SKM-1 treated with dmso at 0.1 percent for 144 hours (cell line): ENCODE measurements at regions not wholly inside any gene's neighbourhood (a gene's known extent, or its start where the extent isn't known, plus 50 kb on each side); places are given as distances from the start of the nearest gene placed in this dataset.

Experiments used
- DNase-seq: peaks from one replicate; lab custom pipeline; 2025; ENCODE audit not compliant: unreplicated experiment; lab: John Stamatoyannopoulos, UW

DNA sequence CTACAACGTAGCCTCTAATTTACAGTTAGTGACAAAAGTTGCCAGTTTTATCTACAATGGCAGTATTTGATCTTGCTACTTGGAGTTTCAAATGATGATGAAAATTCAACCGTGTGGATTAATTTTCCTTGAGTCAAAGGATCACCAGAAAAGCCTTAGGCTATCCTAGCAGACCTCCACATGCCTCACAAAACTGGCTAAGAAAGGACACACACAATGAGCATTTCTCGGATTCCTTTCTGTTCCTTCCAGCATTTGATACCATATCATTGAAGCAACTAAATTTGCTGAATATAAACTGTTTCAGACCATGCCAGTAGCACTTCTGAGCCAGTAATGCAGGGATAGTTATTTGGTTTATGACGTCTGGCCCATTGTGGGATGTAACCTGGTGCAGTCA is 587.4 kb upstream of the MDFIC2 start:
- DNase-seq: no peak

DNA sequence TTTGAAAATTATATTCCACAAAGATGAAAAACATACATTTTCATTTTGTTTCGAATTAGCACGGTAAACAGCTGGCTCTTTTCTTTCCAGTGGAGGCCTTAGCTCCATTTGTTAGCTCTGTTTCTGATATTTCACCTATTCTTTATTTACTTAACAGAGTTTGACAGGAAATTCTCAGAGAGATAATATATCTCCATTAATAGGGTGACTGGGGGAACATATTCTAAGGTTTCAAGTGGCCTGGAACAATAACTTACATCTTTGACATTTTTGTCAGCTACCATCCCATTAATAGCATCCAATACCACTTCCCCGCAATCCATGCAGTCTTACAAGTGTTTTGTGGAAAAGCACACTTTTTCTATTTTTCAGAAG is 577.6 kb upstream of the MDFIC2 start:
- no peak for DNase-seq

DNA sequence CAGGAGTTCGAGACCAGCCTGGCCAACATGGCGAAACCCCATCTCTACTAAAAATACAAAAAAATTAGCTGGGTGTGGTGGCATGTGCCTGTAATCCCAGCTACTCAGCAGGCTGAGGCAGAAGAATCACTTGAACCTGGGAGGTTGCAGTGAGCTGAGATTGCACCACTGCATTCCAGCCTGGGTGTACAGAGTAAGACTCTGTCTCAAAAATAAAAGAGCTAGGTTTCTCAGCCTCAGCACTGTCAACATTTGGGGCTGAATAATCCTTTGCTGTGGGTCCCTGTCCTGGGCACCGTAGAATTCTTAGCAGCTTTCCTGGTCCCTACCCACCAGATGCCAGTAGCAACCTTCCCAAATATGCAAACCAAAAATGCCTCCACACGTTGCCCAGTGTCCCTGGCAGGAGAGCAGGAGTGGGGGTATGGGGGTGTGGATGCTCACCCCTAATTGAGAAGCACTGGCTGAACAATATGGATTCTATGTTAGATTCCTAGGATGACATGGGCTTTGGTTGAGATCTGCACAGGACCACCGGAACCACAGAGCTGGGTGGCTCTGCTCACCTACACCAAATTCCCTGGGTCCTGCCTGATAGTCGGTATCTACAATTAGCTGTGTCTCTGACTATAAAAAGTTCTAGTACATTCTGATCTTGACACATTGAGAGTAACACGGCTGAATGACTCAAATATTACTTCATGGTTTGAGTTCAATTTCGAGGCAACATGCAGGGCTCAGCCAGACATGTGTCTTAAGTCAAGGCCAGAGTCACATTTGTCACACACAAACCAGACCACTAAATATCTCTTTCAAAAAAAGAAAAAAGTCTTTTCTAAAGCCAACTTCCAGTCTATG is 577.0 kb upstream of the MDFIC2 start:
- DNase-seq: no peak

DNA sequence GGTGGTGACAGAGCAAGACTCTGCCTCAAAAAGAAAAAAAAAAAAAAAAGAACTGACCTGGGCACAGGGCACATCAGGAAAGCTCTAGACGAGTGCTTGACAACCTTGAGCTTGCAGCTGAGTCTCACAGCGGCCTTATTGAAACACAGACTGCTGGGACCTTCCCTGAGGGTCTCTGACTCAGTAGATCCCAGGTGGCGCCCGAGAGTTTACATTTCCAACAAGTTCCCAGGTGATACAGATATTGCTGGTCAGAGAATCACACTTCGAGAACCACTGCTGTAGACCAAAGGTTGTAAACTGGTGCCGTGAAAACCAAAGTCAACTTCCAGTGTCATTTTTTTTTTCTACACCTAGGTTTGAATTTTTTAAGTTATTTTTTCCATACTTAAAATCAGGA is 573.2 kb upstream of the MDFIC2 start:
- no peak for DNase-seq

DNA sequence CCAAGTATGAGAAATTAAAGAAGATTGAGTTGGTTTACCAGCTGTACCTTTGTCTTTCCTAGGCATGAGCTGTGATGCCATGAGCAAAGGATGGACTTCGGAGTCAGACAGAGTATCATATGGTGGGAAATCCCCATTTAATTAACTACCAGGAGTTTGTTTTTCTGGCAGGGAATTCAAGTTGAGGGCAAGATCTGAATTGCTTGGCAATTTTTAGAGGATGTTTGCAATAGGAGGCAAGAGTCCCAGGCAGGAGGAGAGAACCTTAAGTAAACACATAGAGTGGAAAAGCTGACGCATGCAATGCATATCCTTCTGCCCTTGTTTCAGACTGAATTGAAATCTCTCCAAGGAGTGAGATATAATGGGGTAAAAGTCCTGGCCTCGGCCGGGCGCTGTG is 569.7 kb upstream of the MDFIC2 start:
- no peak for DNase-seq

DNA sequence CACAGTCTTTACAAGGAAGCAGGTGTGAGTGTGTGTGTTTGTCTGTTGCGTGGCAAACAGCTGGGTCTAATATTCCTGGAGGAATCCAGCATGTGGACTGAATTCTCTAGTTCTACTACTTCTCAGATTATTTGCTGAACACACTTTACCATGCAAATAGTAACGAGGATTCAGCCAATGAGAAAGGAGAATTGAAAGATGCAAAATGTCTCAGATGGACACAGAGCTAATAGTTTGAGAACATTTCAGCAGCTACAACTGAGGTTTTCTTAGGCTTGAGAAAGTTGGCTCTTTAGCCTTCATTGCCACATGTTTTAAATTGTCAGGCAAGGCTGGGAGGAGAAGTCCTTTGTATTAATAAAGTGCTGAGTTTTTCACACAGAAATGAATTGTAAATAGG is 568.0 kb upstream of the MDFIC2 start:
- DNase-seq: no peak

DNA sequence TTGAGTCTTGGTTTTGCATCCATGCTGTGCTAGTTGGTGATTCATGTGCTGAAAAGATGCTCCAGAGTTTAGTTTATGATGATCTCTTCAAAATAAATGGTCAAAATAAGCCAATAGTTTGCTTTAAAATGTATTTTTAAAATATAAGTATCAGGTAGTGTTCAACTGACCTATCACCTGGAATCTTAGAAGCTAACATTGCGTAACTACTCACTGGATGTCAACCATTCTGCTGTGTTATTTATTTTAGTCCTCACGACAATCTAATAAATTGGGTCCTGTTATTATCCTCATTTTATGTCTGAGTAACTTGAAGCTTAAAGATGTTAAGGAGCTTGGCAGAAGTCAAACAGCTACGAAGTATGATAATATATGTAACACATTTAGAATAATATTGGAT is 563.7 kb upstream of the MDFIC2 start:
- no peak for DNase-seq

DNA sequence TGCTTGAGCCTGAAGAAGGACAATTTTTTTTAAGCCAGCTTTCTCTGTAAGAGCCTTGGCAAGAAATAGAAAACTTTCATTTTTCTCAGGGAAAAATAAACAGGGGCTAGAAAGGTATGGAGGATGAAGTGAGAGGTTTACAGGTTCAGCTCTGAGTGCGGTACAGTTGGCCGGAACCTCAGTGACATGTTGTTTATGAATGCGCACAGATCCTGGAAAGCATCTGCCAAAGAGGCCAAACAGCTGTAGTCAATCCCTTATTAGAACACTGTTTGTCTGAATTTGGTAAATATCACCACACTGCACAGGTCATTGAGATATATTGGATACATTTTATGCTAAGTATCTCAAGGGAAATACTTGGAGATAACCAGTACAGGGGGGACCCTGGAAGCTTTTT is 561.8 kb upstream of the MDFIC2 start:
- DNase-seq: no peak

DNA sequence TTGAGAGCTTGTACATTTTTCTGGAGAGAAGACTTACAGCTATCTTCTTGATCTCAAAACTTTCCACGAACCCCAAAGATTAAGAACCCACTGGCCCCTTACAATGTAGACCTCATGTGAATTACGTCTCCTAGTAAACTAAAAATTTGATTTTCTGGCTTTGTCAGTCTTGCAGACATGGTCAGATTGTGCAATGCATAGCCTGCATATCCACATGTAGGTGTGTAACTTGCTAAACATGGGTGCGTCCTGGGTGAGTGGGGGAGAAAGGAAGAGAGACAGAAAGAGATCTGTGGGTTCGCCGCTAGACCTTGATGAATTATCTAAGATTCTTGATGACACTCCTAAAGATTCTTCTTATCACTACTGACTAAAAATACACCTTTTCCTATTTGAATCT is 561.2 kb upstream of the MDFIC2 start:
- no peak for DNase-seq

DNA sequence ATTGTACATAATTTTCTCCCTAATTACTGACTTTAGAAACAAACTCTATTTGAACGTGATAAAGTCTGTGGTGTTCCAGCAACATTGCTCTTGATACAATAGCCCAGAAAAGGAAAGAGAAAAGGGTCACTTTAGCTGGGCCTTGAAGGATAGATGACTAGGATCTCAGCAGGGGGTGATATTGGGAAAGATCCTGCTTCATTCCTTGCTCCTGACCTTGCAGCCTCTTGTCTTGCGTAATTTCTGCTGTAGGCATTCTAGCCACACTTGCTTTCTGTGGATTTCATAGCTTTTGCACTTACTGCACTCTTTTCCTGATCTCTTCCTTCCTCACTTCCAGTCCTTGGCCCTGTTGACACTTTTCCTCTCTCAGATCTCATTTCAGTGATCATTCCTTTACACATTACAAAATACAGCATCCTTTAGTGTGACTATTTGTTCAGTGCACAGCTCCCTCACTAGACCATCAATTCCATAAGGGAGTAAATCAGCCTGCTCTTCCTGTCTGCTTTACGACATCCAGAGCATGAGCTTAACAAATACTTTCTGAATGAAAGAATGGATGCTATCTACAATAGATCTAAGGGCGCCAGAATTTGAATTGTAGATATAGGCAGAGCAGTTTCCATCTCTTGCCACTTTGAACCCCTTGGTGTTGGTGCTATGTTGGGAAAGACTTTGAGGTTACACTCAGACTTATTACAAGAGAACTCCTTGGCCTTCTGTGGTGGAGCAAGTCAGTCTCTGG is 559.6 kb upstream of the MDFIC2 start:
- DNase-seq: no peak

DNA sequence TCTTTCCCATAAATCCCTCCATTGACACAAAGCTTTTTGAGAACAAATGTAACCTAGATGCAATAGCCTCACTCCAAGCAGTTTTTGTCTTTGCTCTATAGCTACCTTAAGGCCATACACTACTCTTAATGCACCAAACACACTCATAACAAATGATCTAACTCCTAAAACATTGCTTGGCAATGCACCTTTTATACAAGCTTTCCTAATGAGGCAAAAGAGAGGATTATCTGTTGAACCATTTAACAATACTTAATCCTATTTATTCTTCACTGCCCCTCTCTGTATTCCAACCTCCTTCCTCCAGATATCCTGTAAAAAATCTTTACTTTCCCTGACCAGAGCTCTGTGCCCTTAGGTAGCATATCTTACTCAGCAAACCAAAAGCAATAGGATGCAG is 558.1 kb upstream of the MDFIC2 start:
- no peak for DNase-seq

DNA sequence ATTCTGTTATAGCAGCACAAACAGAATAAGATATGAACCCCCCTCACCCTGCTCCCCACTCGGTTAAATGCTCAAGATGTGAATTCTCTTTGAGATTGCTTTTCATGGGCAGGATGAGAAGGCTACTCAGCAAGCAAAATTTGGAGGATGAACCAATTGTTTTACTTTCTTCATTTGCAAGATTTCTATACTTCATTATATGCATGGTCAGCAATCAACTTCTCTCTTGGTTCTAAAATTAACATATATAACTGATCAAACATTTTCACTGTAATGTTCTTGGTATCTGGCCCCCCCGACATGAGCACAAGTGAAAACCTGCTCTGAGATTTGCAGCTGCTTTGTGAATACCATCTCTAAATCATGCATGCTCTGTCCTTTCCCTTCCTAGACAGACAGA is 556.1 kb upstream of the MDFIC2 start:
- DNase-seq: no peak

DNA sequence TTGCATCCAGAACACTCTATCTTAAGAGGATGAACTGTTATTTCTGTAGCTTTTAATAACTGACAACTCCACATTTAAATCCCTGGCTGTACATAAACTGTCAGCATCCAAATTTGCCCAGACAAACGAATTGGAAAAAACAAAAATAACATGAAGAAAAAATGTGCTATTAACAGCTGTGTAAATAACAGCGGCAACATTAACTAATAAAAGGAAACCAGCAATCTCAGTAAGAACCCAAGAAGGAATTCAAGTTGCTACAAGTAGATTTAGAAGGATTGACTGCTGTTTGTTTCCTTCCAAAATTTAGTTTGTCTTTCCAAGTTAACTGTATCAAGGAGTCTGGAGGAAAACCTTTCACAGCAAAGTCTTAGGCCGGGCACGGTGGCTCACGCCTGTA is 550.6 kb upstream of the MDFIC2 start:
- DNase-seq: no peak

DNA sequence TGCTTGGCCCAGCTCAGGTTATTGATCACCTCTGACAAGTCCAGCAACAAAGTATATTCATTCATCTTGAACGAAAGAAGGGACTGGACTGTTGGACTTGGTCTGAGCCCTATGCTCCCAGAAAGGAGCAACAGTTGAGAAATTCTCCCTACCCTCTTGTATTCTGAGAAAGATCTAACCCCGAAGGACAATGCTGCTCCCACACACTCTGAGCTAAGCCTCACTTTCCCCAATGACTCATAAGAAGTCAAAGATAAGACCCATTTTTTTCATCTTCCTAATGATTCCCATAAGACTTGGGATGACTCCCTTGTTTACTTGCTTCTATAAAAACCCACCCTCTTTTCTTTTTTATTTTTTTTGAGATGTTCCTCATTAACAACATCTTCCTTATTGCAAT is 549.4 kb upstream of the MDFIC2 start:
- no peak for DNase-seq

DNA sequence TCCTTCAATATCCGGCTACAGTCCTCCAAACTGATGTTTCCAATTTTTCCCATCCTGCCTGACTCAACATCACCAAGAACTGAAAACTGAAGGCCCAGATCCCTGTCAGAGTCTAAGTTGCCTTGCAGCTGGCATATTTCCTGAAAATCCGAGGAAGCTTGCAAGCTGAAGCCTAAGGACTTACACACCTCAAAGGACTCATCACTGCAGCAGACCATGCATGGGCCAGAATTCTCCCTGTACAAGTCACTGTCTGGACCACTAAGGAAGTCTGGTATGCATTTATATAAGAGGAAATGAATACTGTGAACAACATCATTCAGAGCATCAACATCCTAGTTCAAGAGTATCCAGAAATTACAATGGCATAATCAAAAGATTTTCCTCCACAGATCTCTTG is 548.8 kb upstream of the MDFIC2 start:
- no peak for DNase-seq

DNA sequence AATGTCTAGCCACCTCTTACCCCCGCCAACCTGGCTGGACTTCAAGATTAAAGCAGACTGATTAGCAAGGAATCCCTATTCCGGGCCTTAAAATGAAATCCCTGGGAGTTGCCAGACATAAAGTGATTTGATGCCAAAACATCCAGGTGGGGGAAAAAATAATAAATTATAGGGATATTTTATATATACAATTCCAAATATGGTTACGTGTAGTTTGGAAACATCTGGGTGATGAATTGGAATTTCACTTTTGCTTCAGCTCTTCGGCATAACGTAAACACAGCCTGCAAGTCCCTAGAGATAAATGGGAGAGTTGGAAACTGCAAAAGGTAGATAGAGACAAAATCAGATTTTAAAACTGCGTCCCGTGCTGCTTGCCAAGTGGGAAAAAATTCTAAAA is 545.5 kb upstream of the MDFIC2 start:
- no peak for DNase-seq

DNA sequence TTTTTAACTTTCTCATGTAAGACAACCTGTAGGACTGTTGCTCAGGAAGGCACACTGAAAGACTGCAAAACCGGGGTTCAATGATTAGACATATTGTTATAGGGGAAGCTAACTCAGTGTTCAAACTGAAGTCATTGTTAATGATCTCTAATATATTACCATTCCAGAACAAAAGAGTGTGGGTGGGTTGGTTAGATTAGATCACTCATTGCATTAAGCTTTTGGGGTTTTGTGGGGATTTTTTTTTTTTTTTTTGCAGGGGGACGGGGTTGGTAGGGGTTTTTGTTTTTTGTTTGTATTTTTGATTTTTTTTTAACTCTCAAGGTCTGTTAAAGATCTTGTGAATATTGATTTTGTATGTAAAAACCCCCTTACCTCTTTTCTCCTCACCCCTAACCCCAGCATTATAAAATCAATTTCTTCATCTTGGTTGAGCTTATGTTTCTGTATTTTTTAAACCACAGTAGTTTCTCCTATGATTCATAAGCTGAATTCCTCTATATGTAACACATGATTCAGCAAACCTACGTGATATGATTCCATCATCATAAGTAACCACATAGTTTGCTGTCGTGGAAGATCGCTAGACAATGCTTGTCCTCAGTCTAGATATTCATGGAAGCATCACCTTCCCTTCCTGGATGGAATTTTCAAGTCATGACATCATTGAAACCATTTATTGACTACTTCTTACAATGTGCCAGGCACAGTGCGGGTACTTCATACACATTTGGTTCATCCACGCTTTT is 544.1 kb upstream of the MDFIC2 start:
- no peak for DNase-seq

DNA sequence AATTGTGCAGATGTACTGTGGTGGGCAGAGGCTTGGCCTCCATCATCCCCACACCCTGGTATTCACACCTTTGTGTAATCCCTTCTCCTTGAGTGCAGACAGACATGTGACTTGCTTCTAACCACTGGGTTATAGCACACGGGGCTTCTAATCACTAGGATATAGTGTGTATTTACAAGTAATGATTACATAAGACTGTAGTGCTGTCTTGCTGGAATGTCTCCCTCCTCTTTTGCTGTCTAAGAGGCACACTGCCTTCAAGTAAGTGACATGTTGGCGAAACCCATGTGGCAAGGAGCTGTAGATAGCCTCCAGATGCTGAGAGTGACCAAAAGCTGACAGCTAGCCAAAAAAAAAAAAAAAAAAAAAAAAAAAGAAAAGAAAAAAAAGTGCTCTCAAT is 542.7 kb upstream of the MDFIC2 start:
- no peak for DNase-seq

DNA sequence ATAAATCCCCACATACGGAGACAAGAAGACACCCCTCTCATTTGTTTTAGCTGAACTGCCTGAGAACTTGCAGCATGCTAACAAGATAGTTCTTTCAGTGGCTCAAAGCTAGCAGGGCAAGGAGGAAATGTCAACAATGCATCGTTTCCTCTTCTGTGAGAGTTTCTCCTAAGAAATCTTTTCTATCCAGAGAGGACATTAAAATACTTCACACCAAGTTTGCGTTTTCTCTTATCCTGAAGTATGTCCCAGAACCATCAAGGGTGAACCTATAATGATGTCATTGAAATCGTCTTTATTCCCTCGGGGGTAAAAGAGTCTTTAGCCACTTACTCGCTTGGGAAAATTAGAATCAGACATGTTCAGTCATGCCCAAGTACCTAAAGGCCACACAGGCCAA is 541.7 kb upstream of the MDFIC2 start:
- no peak for DNase-seq

DNA sequence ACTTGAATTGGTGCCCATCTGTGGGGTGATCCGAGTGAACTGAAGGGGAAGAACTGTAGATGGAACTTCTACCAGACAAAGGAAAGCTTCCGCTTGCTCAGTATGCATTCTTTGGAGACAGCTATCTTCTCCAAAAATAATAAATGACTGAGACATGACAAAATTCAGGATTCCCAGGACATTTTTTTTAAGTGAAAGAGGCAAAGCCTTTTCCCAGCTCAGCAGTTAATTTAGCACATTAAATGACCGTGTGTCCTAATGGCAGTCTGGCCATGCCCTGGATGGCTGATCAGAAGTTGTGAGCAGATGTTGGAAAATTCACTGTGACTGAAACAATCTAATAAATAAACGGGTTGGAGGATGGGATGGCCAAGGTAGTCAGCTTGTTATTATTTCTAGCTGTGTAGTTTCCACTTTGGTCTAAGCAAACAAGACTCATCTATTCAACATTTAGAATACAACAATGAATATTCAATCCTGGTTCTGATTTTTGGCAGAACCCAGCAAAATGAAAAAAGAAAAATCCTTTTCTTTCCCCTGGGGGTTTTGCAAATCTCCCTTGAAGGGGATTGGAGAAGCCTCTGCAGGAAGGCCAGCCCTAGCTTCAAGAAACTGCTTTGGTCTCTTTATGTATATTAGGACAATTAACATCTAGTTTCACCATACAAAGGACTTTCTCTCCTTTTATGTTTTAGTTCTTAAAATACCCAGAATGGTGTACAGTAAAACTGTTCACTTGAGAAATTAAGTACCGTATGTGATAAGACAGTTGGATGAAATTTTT is 540.9 kb upstream of the MDFIC2 start:
- no peak for DNase-seq
